ENCODE measurements at regions not wholly inside any gene's neighbourhood (a gene's known extent, or its start where the extent isn't known, plus 50 kb on each side); places are given as distances from the start of the nearest gene placed in this dataset.

GRCh38 chr11:13225038-13226001 is 52.3 kb upstream of the BMAL1 start:
- TF ChIP-seq MAX (IDR thresholded peaks at IDR 0.05; ENCODE audit: insufficient read depth, insufficient read length) (no peak), CTCF (IDR thresholded peaks at IDR 0.05; ENCODE audit: extremely low read depth in 1 of 2, insufficient read depth in 1 of 2, low read depth in 1 of 2, low read length in 2 of 2) (no peak), MYC (IDR thresholded peaks at IDR 0.05; ENCODE audit: low read depth, low read length) (no peak), FOS (IDR thresholded peaks at IDR 0.05; ENCODE audit: borderline replicate concordance, insufficient read depth, low read length) (no peak), JUN (IDR thresholded peaks at IDR 0.05; ENCODE audit: borderline replicate concordance, insufficient read depth, insufficient read length, low read depth) (no peak), EZH2 (IDR thresholded peaks at IDR 0.05; ENCODE audit: borderline replicate concordance, low read depth, low read length, severe bottlenecking) (no peak), POLR2A (IDR thresholded peaks at IDR 0.05; ENCODE audit: low read depth, low read length) (no peak), GATA2 (IDR thresholded peaks at IDR 0.05; ENCODE audit: insufficient read depth, insufficient read length, low read depth, low read length) (no peak), POLR2AphosphoS5 (IDR thresholded peaks at IDR 0.05; ENCODE audit: insufficient read depth, low read depth, low read length) (no peak)
- no peak overlapping the region for H3K4me3 ChIP-seq (replicated peaks in 1 of 3; ENCODE audit: insufficient read depth in 1 of 3, low read depth in 1 of 3, low read length in 3 of 3)
- POLR2A ChIA-PET, result no interaction called here

More at GRCh38 chr11:13225038-13226001, 52.3 kb upstream of the BMAL1 start:
- intact Hi-C loops (cut with micrococcal nuclease), result no loop called here
- DNase-seq (ENCODE audit: low read depth, low spot score) (no peak), FAIRE-seq (no peak)
- dilution Hi-C loops (cut with MboI; ENCODE audit: extremely low pct_ligation_motif_present, low sequenced_read_pairs), result no loop called here
- H3K27me3 ChIP-seq (ENCODE audit: control insufficient read depth in 2 of 2, insufficient read depth in 2 of 2, low read length in 2 of 2), result peaks cover 16 to 19% of the 10 kb centered on the region in 2 experiments
- H3K9me1 ChIP-seq (replicated peaks; ENCODE audit: control insufficient read depth, extremely low read depth, insufficient read depth, low read length), result no peaks in the 10 kb centered on the region
- no peak overlapping the region for H3K4me2 ChIP-seq (ENCODE audit: insufficient read depth, low read length)
- H3K27ac ChIP-seq (ENCODE audit: insufficient read depth, low read depth, low read length), result no peak overlapping the region
- BruUV-seq (replicated peaks), result no TSS peak
- no peaks in the 10 kb centered on the region for H4K20me1 ChIP-seq (replicated peaks; ENCODE audit: control insufficient read depth, extremely low read depth, insufficient read depth, low read length)
- no peaks in the 10 kb centered on the region for H3K4me1 ChIP-seq (ENCODE audit: control insufficient read depth, extremely low read depth, insufficient read depth, low read length)
- H3K79me2 ChIP-seq (ENCODE audit: control insufficient read depth, insufficient read depth, low read length), result no peaks in the 10 kb centered on the region
- CTCF ChIA-PET, result interaction anchor here (1.2 to 3.0 kb wide), 3 partner anchors 9 to 15 kb away, joined by 3 to 16 read pairs (median 6); no protein-coding TSS in a partner anchor
- no peak overlapping the region for H3K9ac ChIP-seq (replicated peaks; ENCODE audit: extremely low read depth, insufficient read depth, low read length)
- H2AFZ ChIP-seq (ENCODE audit: low read depth, low read length), result no peak overlapping the region
- no peaks in the 10 kb centered on the region for H3K9me3 ChIP-seq (replicated peaks; ENCODE audit: control insufficient read depth, insufficient read depth, low read length)
- H3K36me3 ChIP-seq (ENCODE audit: control insufficient read depth in 2 of 2, extremely low read depth in 1 of 2, insufficient read depth in 2 of 2, low read length in 2 of 2), result no peaks in the 10 kb centered on the region

All from endothelial cell of umbilical vein (primary cell).